Activated CD4-positive, alpha-beta T cell treated with anti-CD3 and anti-CD28 coated beads, Interleukin-2, amount 10 ng/mL, durations not matched to agents 7 days and 5 days (primary cell): ENCODE measurements at regions not wholly inside any gene's neighbourhood (a gene's known extent, or its start where the extent isn't known, plus 50 kb on each side); places are given as distances from the start of the nearest gene placed in this dataset.

Source experiments
- CTCF ChIA-PET: fragments of 350-600 bp; sonication (Branson Sonifier 250); formaldehyde crosslinking; loops from one replicate; lab custom pipeline; 2021; ENCODE audit warnings: antibody characterized with exemption; lab: Charles Lee
- POLR2A ChIA-PET: fragments of 350-600 bp; sonication (Branson Sonifier 250); formaldehyde crosslinking; loops from one replicate; lab custom pipeline; 2021; ENCODE audit warnings: antibody characterized with exemption; lab: Charles Lee
- DNase-seq: peaks from one replicate; pipeline ENCODE4 v3.0.0-alpha.2; 2020
- H3K27ac Mint-ChIP-seq: one replicate; pipeline ENCODE4 v1.8.0; 2021; ENCODE audit warnings: mild to moderate bottlenecking, moderate library complexity, mixed read lengths
- H3K27me3 Mint-ChIP-seq: one replicate; pipeline ENCODE4 v1.8.0; 2021; ENCODE audit warnings: mixed read lengths
- H3K36me3 Mint-ChIP-seq: one replicate; pipeline ENCODE4 v1.8.0; 2021; ENCODE audit warnings: low read depth, mixed read lengths
- H3K4me1 Mint-ChIP-seq: one replicate; pipeline ENCODE4 v1.8.0; 2021; ENCODE audit warnings: mixed read lengths
- H3K4me3 Mint-ChIP-seq: one replicate; pipeline ENCODE4 v1.8.0; 2021; ENCODE audit warnings: mild to moderate bottlenecking, moderate library complexity, mixed read lengths
- H3K9me3 Mint-ChIP-seq: one replicate; pipeline ENCODE4 v1.8.0; 2021; ENCODE audit warnings: mixed read lengths

DNA sequence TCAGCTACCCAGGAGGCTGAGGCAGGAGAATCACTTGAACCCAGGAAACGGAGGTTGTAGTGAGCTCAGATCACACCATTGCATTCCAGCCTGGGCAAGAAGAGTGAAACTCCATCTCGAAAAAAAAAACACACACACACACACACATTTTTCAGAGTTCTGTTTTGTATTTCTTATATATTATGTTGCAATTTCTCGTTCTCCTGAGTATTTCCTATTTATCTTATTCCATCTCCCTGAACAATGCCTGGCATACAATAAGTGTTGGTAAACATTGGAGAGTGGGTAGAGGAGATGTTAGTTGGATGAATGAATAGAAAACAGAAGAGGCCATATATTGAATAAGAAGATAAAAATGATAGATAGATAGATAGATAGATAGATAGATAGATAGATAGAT lies 167.8 kb upstream of the CDH5 start:
- H3K9me3 Mint-ChIP-seq = no peaks in the 10 kb centered on the region
- no peak overlapping the region for H3K27ac Mint-ChIP-seq
- H3K4me3 Mint-ChIP-seq = no peak overlapping the region
- CTCF ChIA-PET = no interaction called here
- no peak for DNase-seq
- no peaks in the 10 kb centered on the region for H3K36me3 Mint-ChIP-seq
- POLR2A ChIA-PET = no interaction called here
- peaks cover 5% of the 10 kb centered on the region for H3K27me3 Mint-ChIP-seq
- H3K4me1 Mint-ChIP-seq = no peaks in the 10 kb centered on the region

GRCh38 chr16:66197668-66198278 lies 168.7 kb upstream of the CDH5 start:
- Mint-ChIP-seq H3K27me3 (peaks cover 7% of the 10 kb centered on the region), H3K4me1 (no peaks in the 10 kb centered on the region), H3K4me3 (no peak overlapping the region), H3K9me3 (no peaks in the 10 kb centered on the region), H3K27ac (no peak overlapping the region), H3K36me3 (no peaks in the 10 kb centered on the region)
- ChIA-PET CTCF (no interaction called here), POLR2A (no interaction called here)
- DNase-seq = no peak

DNA sequence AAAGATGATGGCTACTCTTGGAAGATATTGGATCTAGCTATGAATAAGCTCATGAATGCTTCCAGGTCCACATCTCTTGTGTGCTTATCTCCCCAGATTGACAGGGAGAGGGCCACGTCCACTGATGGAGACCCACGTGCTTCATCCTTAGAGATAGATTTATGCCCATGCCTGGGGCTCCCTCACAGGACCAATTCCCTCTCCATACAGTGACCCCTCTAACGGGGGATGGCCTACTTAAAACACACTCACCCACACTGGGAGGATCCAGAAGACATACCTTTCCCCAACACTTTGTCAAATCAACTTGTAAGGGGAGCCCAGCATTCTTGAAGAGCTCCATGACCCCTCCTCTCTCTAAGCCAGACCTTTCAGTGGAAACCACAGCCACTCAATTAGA lies 169.7 kb upstream of the CDH5 start:
- ChIA-PET POLR2A (no interaction called here), CTCF (interaction anchor here (1.6 kb wide), 1 partner anchor 9 kb away, joined by 4 read pairs; no protein-coding TSS in a partner anchor)
- H3K27me3 Mint-ChIP-seq = peaks cover 10% of the 10 kb centered on the region
- H3K27ac Mint-ChIP-seq = no peak overlapping the region
- H3K4me1 Mint-ChIP-seq = no peaks in the 10 kb centered on the region
- no peak for DNase-seq
- no peaks in the 10 kb centered on the region for H3K36me3 Mint-ChIP-seq
- no peak overlapping the region for H3K4me3 Mint-ChIP-seq
- no peaks in the 10 kb centered on the region for H3K9me3 Mint-ChIP-seq

DNA sequence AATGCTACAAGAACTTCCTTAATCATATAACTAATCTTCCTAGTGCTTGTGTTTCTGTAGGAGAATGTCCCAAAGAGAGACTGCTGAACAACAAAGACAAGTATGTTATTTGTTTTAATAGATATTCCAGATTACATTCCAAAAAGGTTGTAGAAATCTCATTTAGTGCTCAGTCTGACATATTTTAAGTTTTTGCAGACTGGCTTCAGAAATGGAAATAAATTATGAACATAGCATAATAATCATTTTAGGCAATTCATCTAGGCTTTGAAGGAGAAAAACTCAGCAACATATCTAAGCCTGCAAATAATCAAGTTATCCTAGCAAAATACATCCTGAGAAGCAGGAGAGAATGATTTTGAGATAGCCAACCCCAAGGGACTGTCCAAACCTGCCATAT lies 171.6 kb upstream of the CDH5 start:
- Mint-ChIP-seq H3K27ac (no peak overlapping the region), H3K27me3 (peaks cover 17% of the 10 kb centered on the region), H3K9me3 (no peaks in the 10 kb centered on the region), H3K4me3 (no peak overlapping the region), H3K4me1 (no peaks in the 10 kb centered on the region), H3K36me3 (no peaks in the 10 kb centered on the region)
- CTCF ChIA-PET = no interaction called here
- POLR2A ChIA-PET = no interaction called here
- DNase-seq = no peak

- Mint-ChIP-seq H3K4me1 (no peaks in the 10 kb centered on the region), H3K9me3 (no peaks in the 10 kb centered on the region), H3K36me3 (no peaks in the 10 kb centered on the region), H3K27me3 (peaks cover 17% of the 10 kb centered on the region), H3K27ac (no peak overlapping the region), H3K4me3 (no peak overlapping the region)
- ChIA-PET POLR2A (no interaction called here), CTCF (no interaction called here)
- no peak for DNase-seq
These were observed 172.8 kb upstream of the CDH5 start for GRCh38 chr16:66193543-66194229.

DNA sequence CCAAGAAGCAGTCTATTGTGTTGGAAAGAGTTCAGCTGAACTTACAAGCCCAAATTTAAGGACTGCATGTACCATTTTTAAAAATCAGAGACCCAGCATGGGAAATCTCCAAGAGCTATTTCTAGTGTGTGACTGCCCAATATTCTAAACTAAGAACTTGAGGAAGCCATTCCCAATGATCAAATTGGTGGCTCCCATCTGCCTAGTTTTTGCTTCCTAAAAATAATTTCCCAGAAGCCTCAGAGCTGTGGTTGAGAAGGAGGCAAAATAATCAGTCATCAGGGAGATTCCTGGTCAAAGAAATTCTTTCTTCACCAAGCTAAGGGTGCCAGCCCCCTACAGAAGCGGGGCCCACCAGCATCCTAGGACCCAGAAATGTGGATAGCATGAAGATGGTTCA lies 176.1 kb upstream of the CDH5 start:
- ChIA-PET POLR2A (no interaction called here), CTCF (no interaction called here)
- Mint-ChIP-seq H3K4me1 (no peaks in the 10 kb centered on the region), H3K36me3 (no peaks in the 10 kb centered on the region), H3K27me3 (peaks cover 16% of the 10 kb centered on the region), H3K27ac (no peak overlapping the region), H3K9me3 (no peaks in the 10 kb centered on the region), H3K4me3 (no peak overlapping the region)
- DNase-seq = no peak

DNA sequence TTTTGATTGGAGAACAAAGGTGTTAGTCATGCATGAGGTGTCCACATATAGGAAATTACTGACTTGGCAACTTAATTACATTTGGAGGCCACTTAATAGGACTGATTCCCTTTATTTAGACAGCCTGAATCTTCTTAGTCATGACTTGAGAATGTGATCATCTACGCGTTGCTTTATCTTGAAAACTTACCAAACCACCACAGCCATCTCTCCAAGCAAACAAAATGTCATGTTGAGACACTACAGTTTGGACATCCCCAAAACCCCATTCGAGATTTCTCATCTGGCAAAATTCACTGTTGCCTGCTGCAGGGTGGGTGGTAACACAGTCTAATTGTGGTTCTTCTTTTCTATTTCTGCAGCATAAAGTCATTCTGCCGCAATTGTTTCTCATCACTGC lies 176.5 kb upstream of the CDH5 start:
- no peak overlapping the region for H3K4me3 Mint-ChIP-seq
- peaks cover 16% of the 10 kb centered on the region for H3K27me3 Mint-ChIP-seq
- ChIA-PET CTCF (no interaction called here), POLR2A (no interaction called here)
- no peak overlapping the region for H3K27ac Mint-ChIP-seq
- H3K36me3 Mint-ChIP-seq = no peaks in the 10 kb centered on the region
- H3K4me1 Mint-ChIP-seq = no peaks in the 10 kb centered on the region
- DNase-seq = no peak
- no peaks in the 10 kb centered on the region for H3K9me3 Mint-ChIP-seq

GRCh38 chr16:66188917-66189725 lies 177.4 kb upstream of the CDH5 start:
- ChIA-PET POLR2A (no interaction called here), CTCF (no interaction called here)
- Mint-ChIP-seq H3K27me3 (peaks cover 18% of the 10 kb centered on the region), H3K4me3 (no peak overlapping the region), H3K9me3 (no peaks in the 10 kb centered on the region), H3K36me3 (no peaks in the 10 kb centered on the region), H3K4me1 (no peaks in the 10 kb centered on the region), H3K27ac (no peak overlapping the region)
- DNase-seq = no peak

- no peaks in the 10 kb centered on the region for H3K9me3 Mint-ChIP-seq
- no peak for DNase-seq
- ChIA-PET POLR2A (no interaction called here), CTCF (no interaction called here)
- no peaks in the 10 kb centered on the region for H3K36me3 Mint-ChIP-seq
- H3K4me1 Mint-ChIP-seq = no peaks in the 10 kb centered on the region
- H3K4me3 Mint-ChIP-seq = no peak overlapping the region
- no peak overlapping the region for H3K27ac Mint-ChIP-seq
- H3K27me3 Mint-ChIP-seq = peaks cover 15% of the 10 kb centered on the region
These were observed 180.2 kb upstream of the CDH5 start for GRCh38 chr16:66186251-66186785.

GRCh38 chr16:66182592-66182991 lies 183.9 kb upstream of the CDH5 start:
- Mint-ChIP-seq H3K27me3 (peaks cover 8% of the 10 kb centered on the region), H3K4me1 (no peaks in the 10 kb centered on the region), H3K36me3 (no peaks in the 10 kb centered on the region), H3K9me3 (peaks cover 6% of the 10 kb centered on the region), H3K4me3 (no peak overlapping the region), H3K27ac (no peak overlapping the region)
- ChIA-PET CTCF (no interaction called here), POLR2A (no interaction called here)
- no peak for DNase-seq

DNA sequence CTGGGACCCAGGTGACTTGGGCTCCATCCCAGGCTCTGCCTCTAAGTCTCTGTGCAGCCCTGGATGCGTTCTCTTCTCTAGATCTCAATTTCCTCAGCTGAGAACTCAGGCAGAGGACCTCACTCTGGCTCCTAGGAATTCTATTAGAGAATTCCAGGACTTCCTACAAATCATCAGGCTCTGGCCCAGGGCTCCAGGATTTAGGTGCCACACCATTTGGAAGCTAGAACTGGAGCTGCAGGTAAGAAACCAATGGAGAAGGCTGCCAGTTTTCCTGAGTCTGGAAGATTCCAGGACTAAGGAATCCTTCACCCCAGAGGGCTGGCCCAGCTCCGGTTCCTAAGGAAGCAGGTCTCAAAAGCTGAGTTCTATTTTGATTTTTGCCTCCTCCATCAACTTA lies 189.8 kb upstream of the CDH5 start:
- H3K9me3 Mint-ChIP-seq = peaks cover 6% of the 10 kb centered on the region
- no peaks in the 10 kb centered on the region for H3K36me3 Mint-ChIP-seq
- DNase-seq = no peak
- POLR2A ChIA-PET = no interaction called here
- CTCF ChIA-PET = no interaction called here
- H3K27ac Mint-ChIP-seq = no peak overlapping the region
- H3K4me3 Mint-ChIP-seq = no peak overlapping the region
- H3K4me1 Mint-ChIP-seq = no peaks in the 10 kb centered on the region
- no peaks in the 10 kb centered on the region for H3K27me3 Mint-ChIP-seq

GRCh38 chr16:66176111-66176510 lies 190.4 kb upstream of the CDH5 start:
- H3K4me1 Mint-ChIP-seq = no peaks in the 10 kb centered on the region
- DNase-seq = no peak
- no peaks in the 10 kb centered on the region for H3K27me3 Mint-ChIP-seq
- ChIA-PET CTCF (no interaction called here), POLR2A (no interaction called here)
- H3K36me3 Mint-ChIP-seq = no peaks in the 10 kb centered on the region
- no peak overlapping the region for H3K4me3 Mint-ChIP-seq
- peaks cover 6% of the 10 kb centered on the region for H3K9me3 Mint-ChIP-seq
- no peak overlapping the region for H3K27ac Mint-ChIP-seq

DNA sequence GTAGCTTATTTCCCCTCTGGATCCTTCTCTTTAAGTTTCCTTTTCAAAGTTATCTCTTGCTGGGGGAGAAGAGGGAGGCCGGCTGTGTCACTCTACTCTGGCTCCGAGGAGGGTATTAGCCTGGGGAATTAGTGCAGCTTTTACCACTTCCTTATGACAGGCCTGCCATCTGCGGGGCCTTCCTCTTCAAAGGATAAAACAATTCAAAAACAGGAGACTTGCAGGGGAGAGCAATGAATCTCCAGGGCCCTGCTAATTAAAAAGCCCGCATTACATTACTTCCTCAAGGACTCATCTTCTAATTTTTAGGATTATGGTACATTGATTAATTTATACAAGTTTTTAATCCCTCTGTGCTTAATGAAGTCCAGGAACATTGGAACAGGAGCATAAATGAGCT lies 190.9 kb upstream of the CDH5 start:
- Mint-ChIP-seq H3K27me3 (no peaks in the 10 kb centered on the region), H3K36me3 (no peaks in the 10 kb centered on the region), H3K4me1 (no peaks in the 10 kb centered on the region), H3K9me3 (peaks cover 6% of the 10 kb centered on the region), H3K4me3 (no peak overlapping the region), H3K27ac (no peak overlapping the region)
- ChIA-PET CTCF (no interaction called here), POLR2A (no interaction called here)
- DNase-seq = no peak
